ENCODE measurements at regions not wholly inside any gene's neighbourhood (a gene's known extent, or its start where the extent isn't known, plus 50 kb on each side); places are given as distances from the start of the nearest gene placed in this dataset.

DNA sequence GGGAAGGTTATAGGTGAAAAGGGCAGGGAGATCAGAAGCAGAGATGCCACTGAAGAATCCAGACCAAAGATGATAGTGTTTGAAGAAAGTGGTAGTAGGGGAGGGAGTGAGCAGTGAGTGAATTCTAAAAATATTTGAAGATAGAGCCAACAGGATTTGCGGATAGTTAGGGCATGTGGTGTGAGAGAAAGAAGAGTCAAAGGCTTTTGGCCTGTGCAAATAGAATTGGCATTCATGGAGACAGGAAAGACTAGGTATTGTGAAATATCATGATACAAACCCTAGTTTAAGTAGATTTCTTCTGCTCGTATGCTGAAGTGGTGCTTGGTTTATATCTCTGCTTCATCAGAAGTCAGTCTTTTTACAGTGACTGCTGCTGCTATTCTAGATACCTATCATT lies 224.2 kb upstream of the CFAP20DC start:
- no peak for TF ChIP-seq ZNF274 (IDR thresholded peaks at IDR 0.05; ENCODE audit: low read depth, low read length)
- no peak for TF ChIP-seq SUZ12 (IDR thresholded peaks at IDR 0.05; ENCODE audit: extremely low read depth, insufficient read depth, insufficient read length)
- no peak for TF ChIP-seq YY1 (IDR thresholded peaks at IDR 0.05; ENCODE audit: insufficient read depth, insufficient read length)
